GM23338 (cell line): ENCODE measurements at regions not wholly inside any gene's neighbourhood (a gene's known extent, or its start where the extent isn't known, plus 50 kb on each side); places are given as distances from the start of the nearest gene placed in this dataset.
A peak's percentile ranks its signal among the peaks of the same experiment; 100 is the strongest.

Experiments
- ATAC-seq: fragments of 200-7000 bp; cut with Tn5 transposase; 3 replicates; pipeline ENCODE4 v1.9.1; 2020
- DNase-seq: peaks from one replicate; pipeline ENCODE4 v3.0.0-alpha.2; 2015; ENCODE audit warnings: low spot score
- H2AFZ ChIP-seq: fragments of 200-600 bp; sonication (generic); 2 replicates; pipeline ENCODE4 v1.8.0; 2016; ENCODE audit warnings: antibody characterized with exemption, mild to moderate bottlenecking, moderate library complexity
- H3F3A ChIP-seq: fragments of 200-600 bp; sonication (generic); replicated peaks from 2 replicates; pipeline ENCODE4 v1.8.0; 2017; ENCODE audit warnings: antibody characterized with exemption, mixed run types, low read depth
- H3K27ac ChIP-seq: fragments of 200-600 bp; sonication (generic); 2 replicates; pipeline ENCODE4 v1.6.1; 2016; ENCODE audit warnings: low read depth
- H3K27me3 ChIP-seq: fragments of 200-600 bp; sonication (generic); 2 replicates; pipeline ENCODE4 v1.8.0; 2016; ENCODE audit warnings: mild to moderate bottlenecking, mixed run types, moderate library complexity; ENCODE audit not compliant: insufficient read depth
- H3K36me3 ChIP-seq: fragments of 200-600 bp; sonication (generic); 2 replicates; pipeline ENCODE4 v1.8.0; 2016; ENCODE audit warnings: mild to moderate bottlenecking; ENCODE audit not compliant: insufficient read depth
- H3K4me1 ChIP-seq: fragments of 200-600 bp; sonication (generic); 2 replicates; pipeline ENCODE4 v1.8.0; 2016; ENCODE audit warnings: mild to moderate bottlenecking, moderate library complexity; ENCODE audit not compliant: insufficient read depth
- H3K4me2 ChIP-seq: fragments of 200-600 bp; sonication (generic); 2 replicates; pipeline ENCODE4 v1.7.1; 2017; ENCODE audit warnings: mixed run types
- H3K4me3 ChIP-seq: fragments of 200-600 bp; sonication (generic); 2 replicates; pipeline ENCODE4 v1.6.1; 2016; ENCODE audit warnings: mixed run types
- H3K79me2 ChIP-seq: fragments of 200-600 bp; sonication (generic); replicated peaks from 2 replicates; pipeline ENCODE4 v1.8.0; 2017; ENCODE audit warnings: mild to moderate bottlenecking; ENCODE audit not compliant: insufficient read depth
- H3K9me2 ChIP-seq: fragments of 200-600 bp; sonication (generic); 2 replicates; pipeline ENCODE4 v1.8.0; 2017; ENCODE audit not compliant: insufficient read depth
- H4K20me1 ChIP-seq: fragments of 200-600 bp; sonication (generic); replicated peaks from 2 replicates; pipeline ENCODE4 v1.8.0; 2017; ENCODE audit warnings: mild to moderate bottlenecking; ENCODE audit not compliant: insufficient read depth
- H3K27ac Mint-ChIP-seq: 2 replicates; pipeline ENCODE4 v1.8.0; 2020; ENCODE audit warnings: inconsistent platforms, mild to moderate bottlenecking, moderate library complexity, mixed read lengths
- H3K27me3 Mint-ChIP-seq: 3 replicates; pipeline ENCODE4 v1.8.0; 2022; ENCODE audit warnings: low read depth, mild to moderate bottlenecking, moderate library complexity, mixed read lengths, inconsistent platforms; ENCODE audit not compliant: insufficient read depth, poor library complexity
- H3K36me3 Mint-ChIP-seq: 3 replicates; pipeline ENCODE4 v1.8.0; 2021; ENCODE audit warnings: low read depth, mild to moderate bottlenecking, inconsistent platforms, moderate library complexity, mixed read lengths
- H3K4me1 Mint-ChIP-seq: 3 replicates; pipeline ENCODE4 v1.8.0; 2020; ENCODE audit warnings: mild to moderate bottlenecking, inconsistent platforms, mixed read lengths
- H3K4me3 Mint-ChIP-seq: 3 replicates; pipeline ENCODE4 v1.8.0; 2021; ENCODE audit warnings: moderate library complexity, mild to moderate bottlenecking, inconsistent platforms, mixed read lengths
- H3K9me3 Mint-ChIP-seq: 3 replicates; pipeline ENCODE4 v1.8.0; 2020; ENCODE audit warnings: moderate library complexity, mild to moderate bottlenecking, inconsistent platforms, mixed read lengths
- ETS1 ChIP-seq: IDR thresholded peaks from 2 replicates; pipeline ENCODE4 v1.6.1; 2016; ENCODE audit warnings: antibody characterized with exemption
- NANOG ChIP-seq: IDR thresholded peaks from 2 replicates; pipeline ENCODE4 v1.6.1; 2016; ENCODE audit warnings: antibody characterized with exemption, borderline replicate concordance
- STAT1 ChIP-seq: IDR thresholded peaks from one replicate; pipeline ENCODE4 v1.6.1; 2016; ENCODE audit warnings: antibody characterized with exemption; ENCODE audit not compliant: unreplicated experiment
- ZNF331 ChIP-seq: fragments of 250-450 bp; sonication (Bioruptor Pico); IDR thresholded peaks from 2 replicates; pipeline ENCODE4 v1.5.0; 2020; ENCODE audit warnings: low read depth, mild to moderate bottlenecking, moderate library complexity
- ZNF462 ChIP-seq: fragments of 250-450 bp; sonication (Bioruptor Pico); IDR thresholded peaks from 2 replicates; pipeline ENCODE4 v1.5.0; 2020; ENCODE audit warnings: mild to moderate bottlenecking, moderate library complexity

- TF ChIP-seq ZNF462 (CRISPR knock-in tag) (no peak), STAT1 (no peak), NANOG (no peak), ZNF331 (no peak)
Measured at GRCh38 chr2:180871649-180872048, 108.8 kb upstream of the UBE2E3 start (continued).

GRCh38 chr2:180849851-180850250 lies 130.6 kb upstream of the UBE2E3 start:
- no peaks in the 10 kb centered on the region for H3K27me3 Mint-ChIP-seq
- Histone ChIP-seq H4K20me1 (no peaks in the 10 kb centered on the region), H2AFZ (no peak overlapping the region), H3K27me3 (no peaks in the 10 kb centered on the region), H3K79me2 (no peaks in the 10 kb centered on the region), H3K27ac (no peak overlapping the region), H3K36me3 (no peaks in the 10 kb centered on the region), H3K9me2 (no peaks in the 10 kb centered on the region), H3K4me3 (no peak overlapping the region), H3K4me2 (0 out of 2 replicates have a peak overlapping the region, but pooled peaks have one; percentile 57), H3F3A (no peaks in the 10 kb centered on the region), H3K4me1 (peaks cover 7% of the 10 kb centered on the region; the same call in 1 of the 2 replicates)
- DNase-seq (peak; percentile 30), ATAC-seq (peak; percentile 53; the same call in 1 of the 3 replicates)
- H3K9me3 Mint-ChIP-seq: no peaks in the 10 kb centered on the region
- peaks cover 4% of the 10 kb centered on the region for H3K4me1 Mint-ChIP-seq
- H3K27ac Mint-ChIP-seq: no peak overlapping the region
- H3K36me3 Mint-ChIP-seq: no peaks in the 10 kb centered on the region
- TF ChIP-seq ETS1: no peak
- no peak overlapping the region for H3K4me3 Mint-ChIP-seq
